Lung (tissue), 11 donors: ENCODE measurements at regions not wholly inside any gene's neighbourhood (a gene's known extent, or its start where the extent isn't known, plus 50 kb on each side); places are given as distances from the start of the nearest gene placed in this dataset.
"Not testable (repeated sequence)": the region's sequence is repeated elsewhere in the genome, so short reads cannot be mapped to it uniquely, and the experiment has no call there.

ENCODE experiments used
- ATAC-seq: fragments of 200-7000 bp; cut with Tn5 transposase; one replicate; pipeline ENCODE4 v1.9.1; 2020; ENCODE audit warnings: moderate number of reproducible peaks; ENCODE audit not compliant: insufficient read depth, low FRiP score
- DNase-seq, 3 donors: peaks; one replicate each; pipeline ENCODE4 v3.0.0-alpha.2; 2013 to 2017
- H3K27ac ChIP-seq, 2 donors: one replicate each; pipeline ENCODE4 v1.5.1; 2013; ENCODE audit warnings: mild to moderate bottlenecking in 2 of 2, moderate library complexity in 2 of 2, control low read depth in 1 of 2, inconsistent platforms in 1 of 2, low read depth in 1 of 2, low read length in 1 of 2
- H3K27me3 ChIP-seq, 3 donors: one replicate each; pipeline ENCODE4 v1.5.1; 2013; ENCODE audit warnings: low read length in 2 of 3; ENCODE audit not compliant: control insufficient read depth in 3 of 3, insufficient read depth in 3 of 3
- H3K36me3 ChIP-seq, 4 donors: one replicate each; pipeline ENCODE4 v1.5.1; 2013; ENCODE audit warnings: low read length in 4 of 4, mild to moderate bottlenecking in 1 of 4, moderate library complexity in 1 of 4; ENCODE audit not compliant: control insufficient read depth in 4 of 4, insufficient read depth in 4 of 4
- H3K4me1 ChIP-seq, 5 donors: one replicate each; pipeline ENCODE4 v1.5.1; 2013; ENCODE audit warnings: low read length in 5 of 5, mild to moderate bottlenecking in 2 of 5, moderate library complexity in 1 of 5; ENCODE audit not compliant: control insufficient read depth in 5 of 5, insufficient read depth in 5 of 5
- H3K4me3 ChIP-seq: one replicate; pipeline ENCODE4 v1.5.1; 2013; ENCODE audit warnings: mild to moderate bottlenecking, control low read depth, moderate library complexity
- H3K9ac ChIP-seq, 2 donors: one replicate each; pipeline ENCODE4 v1.5.1; 2013; ENCODE audit warnings: low read length in 2 of 2, control low read depth in 1 of 2; ENCODE audit not compliant: insufficient read depth in 1 of 2
- H3K9me3 ChIP-seq, 4 donors: one replicate each; pipeline ENCODE4 v1.5.1; 2013; ENCODE audit warnings: low read length in 3 of 4, mild to moderate bottlenecking in 1 of 4, moderate library complexity in 1 of 4; ENCODE audit not compliant: control insufficient read depth in 4 of 4, insufficient read depth in 3 of 4
- CTCF ChIP-seq: IDR thresholded peaks from 2 replicates; pipeline ENCODE4 v1.5.1; 2012; ENCODE audit warnings: mild to moderate bottlenecking; ENCODE audit errors: control extremely low read depth, extremely low read depth
- WGBS, 2 donors: extraction: QIAGEN DNeasy Blood & Tissue Kit; methylation state at CpG; one replicate each; pipeline ENCODE4 v1.1.7; 2013; 5-methylcytosine and 5-hydroxymethylcytosine counted together
- donor health status: control.
- donor health status: control.
- donor health status: Bipolar disorder and iron deficiency.
- donor health status: healthy.
- donor health status: DM: yes; HTN: yes; CAD: no.

- DNase-seq (peak; percentile 64 to 97 (median 96)), ATAC-seq (peak; percentile 64)
- H3K4me3 ChIP-seq: no peak overlapping the region
- H3K4me1 ChIP-seq: peaks cover 0 to 7% (median 3%) of the 10 kb centered on the region in 5 donors
- no peaks in the 10 kb centered on the region for H3K27me3 ChIP-seq
- 7 to 8% methylated on average over 5 of the region's 5 CpGs for WGBS, 2 donors
- no peak overlapping the region for H3K27ac ChIP-seq
- no peaks in the 10 kb centered on the region for H3K9me3 ChIP-seq
- TF ChIP-seq CTCF: peak; percentile 60
- no peak overlapping the region for H3K9ac ChIP-seq
- H3K36me3 ChIP-seq: no peaks in the 10 kb centered on the region
Observed at GRCh38 chr6:27795697-27796494, 116.3 kb downstream of the OR2B2 start.

GRCh38 chr6:27791182-27791943, 120.8 kb downstream of the OR2B2 start:
- Histone ChIP-seq H3K36me3 (no peaks in the 10 kb centered on the region), H3K4me3 (peak overlapping the region; percentile 38), H3K4me1 (peaks cover 0 to 7% (median 3%) of the 10 kb centered on the region in 5 donors), H3K27me3 (peaks cover 0 to under 1% (median 0%) of the 10 kb centered on the region in 3 donors), H3K9me3 (no peaks in the 10 kb centered on the region), H3K9ac (peak overlapping the region; percentile 28 to 86), H3K27ac (no peak overlapping the region)
- TF ChIP-seq CTCF: no peak
- DNase-seq (peak; percentile 77 to 92 (median 87)), ATAC-seq (peak; percentile 58)
- WGBS, 2 donors: 1 to 3% methylated on average over 22 of the region's 22 CpGs

- not testable (repeated sequence) for H3K27me3 ChIP-seq, H3K4me1 ChIP-seq, ATAC-seq, H3K9ac ChIP-seq, H3K4me3 ChIP-seq, DNase-seq, H3K36me3 ChIP-seq, H3K27ac ChIP-seq, H3K9me3 ChIP-seq
- 93 to 96% methylated on average over 17 of the region's 17 CpGs for WGBS, 2 donors
Observed at GRCh38 chr6:27788376-27788775, 123.8 kb downstream of the OR2B2 start.

GRCh38 chr6:27786048-27786447, 126.1 kb downstream of the OR2B2 start:
- WGBS, 2 donors: 22 to 59% methylated on average over 1 of the region's 1 CpG
- H3K27me3 ChIP-seq: peaks cover 0 to 4% (median 0%) of the 10 kb centered on the region in 3 donors
- ATAC-seq (no peak), DNase-seq (no peak)
- H3K36me3 ChIP-seq: no peaks in the 10 kb centered on the region
- no peaks in the 10 kb centered on the region for H3K4me1 ChIP-seq
- H3K4me3 ChIP-seq: no peak overlapping the region
- no peak for TF ChIP-seq CTCF
- no peak overlapping the region for H3K27ac ChIP-seq
- no peaks in the 10 kb centered on the region for H3K9me3 ChIP-seq
- no peak overlapping the region for H3K9ac ChIP-seq
